Suprapubic skin (tissue), 4 donors: ENCODE measurements at regions not wholly inside any gene's neighbourhood (a gene's known extent, or its start where the extent isn't known, plus 50 kb on each side); places are given as distances from the start of the nearest gene placed in this dataset.

Source experiments
- EP300 ChIP-seq: sonication (generic); formaldehyde crosslinking; IDR thresholded peaks from one replicate; pipeline ENCODE4 v1.6.1; 2017; ENCODE audit warnings: antibody characterized with exemption
- POLR2A ChIP-seq, 2 donors: fragments of 450-650 bp; IDR thresholded peaks; one replicate each; pipeline ENCODE4 v1.6.1; 2017; ENCODE audit warnings: antibody characterized with exemption in 2 of 2, mild to moderate bottlenecking in 2 of 2, moderate library complexity in 2 of 2
- POLR2AphosphoS5 ChIP-seq, 3 donors: sonication (generic); formaldehyde crosslinking; IDR thresholded peaks; one replicate each; pipeline ENCODE4 v1.6.1; 2017; ENCODE audit warnings: antibody characterized with exemption in 3 of 3
- TF ChIP-seq, protein P1 (sequence below), 2 donors: fragments of 200-600 bp in 1 of 2; fragments of 450-650 bp in 1 of 2; sonication (generic) in 1 of 2; IDR thresholded peaks; one replicate each; pipeline ENCODE4 v1.5.1; 2016 to 2019; ENCODE audit warnings: antibody characterized with exemption in 2 of 2, mild to moderate bottlenecking in 1 of 2, moderate library complexity in 1 of 2

DNA sequence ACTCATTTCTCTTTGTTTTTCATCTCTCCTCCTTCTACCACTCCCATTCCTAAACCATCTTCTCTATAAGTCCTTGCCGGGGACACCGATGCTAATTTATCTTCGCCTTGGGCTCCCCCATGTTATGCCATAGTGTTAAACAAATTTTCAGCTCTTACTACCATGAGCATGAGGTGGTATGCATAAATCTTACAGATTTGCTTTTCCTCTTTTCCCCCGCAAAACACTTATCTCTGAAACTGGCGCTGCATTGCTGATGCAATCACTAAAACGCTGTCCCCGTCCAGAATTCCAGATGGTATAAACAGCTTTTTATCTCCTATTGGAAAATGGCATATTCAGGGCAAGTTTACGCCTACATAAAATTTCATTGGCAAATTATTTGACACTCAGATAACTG lies 673.6 kb upstream of the CDH8 start:
- TF ChIP-seq, protein P1, sequence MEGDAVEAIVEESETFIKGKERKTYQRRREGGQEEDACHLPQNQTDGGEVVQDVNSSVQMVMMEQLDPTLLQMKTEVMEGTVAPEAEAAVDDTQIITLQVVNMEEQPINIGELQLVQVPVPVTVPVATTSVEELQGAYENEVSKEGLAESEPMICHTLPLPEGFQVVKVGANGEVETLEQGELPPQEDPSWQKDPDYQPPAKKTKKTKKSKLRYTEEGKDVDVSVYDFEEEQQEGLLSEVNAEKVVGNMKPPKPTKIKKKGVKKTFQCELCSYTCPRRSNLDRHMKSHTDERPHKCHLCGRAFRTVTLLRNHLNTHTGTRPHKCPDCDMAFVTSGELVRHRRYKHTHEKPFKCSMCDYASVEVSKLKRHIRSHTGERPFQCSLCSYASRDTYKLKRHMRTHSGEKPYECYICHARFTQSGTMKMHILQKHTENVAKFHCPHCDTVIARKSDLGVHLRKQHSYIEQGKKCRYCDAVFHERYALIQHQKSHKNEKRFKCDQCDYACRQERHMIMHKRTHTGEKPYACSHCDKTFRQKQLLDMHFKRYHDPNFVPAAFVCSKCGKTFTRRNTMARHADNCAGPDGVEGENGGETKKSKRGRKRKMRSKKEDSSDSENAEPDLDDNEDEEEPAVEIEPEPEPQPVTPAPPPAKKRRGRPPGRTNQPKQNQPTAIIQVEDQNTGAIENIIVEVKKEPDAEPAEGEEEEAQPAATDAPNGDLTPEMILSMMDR (IDR thresholded peaks at IDR 0.05) = no peak
- TF ChIP-seq POLR2AphosphoS5 (IDR thresholded peaks at IDR 0.05) (no peak), POLR2A (IDR thresholded peaks at IDR 0.05) (no peak), EP300 (no peak)
